ENCODE measurements at regions not wholly inside any gene's neighbourhood (a gene's known extent, or its start where the extent isn't known, plus 50 kb on each side); places are given as distances from the start of the nearest gene placed in this dataset.

- no peak for TF ChIP-seq POLR2A (IDR thresholded peaks at IDR 0.05)
- TF ChIP-seq, protein P1, sequence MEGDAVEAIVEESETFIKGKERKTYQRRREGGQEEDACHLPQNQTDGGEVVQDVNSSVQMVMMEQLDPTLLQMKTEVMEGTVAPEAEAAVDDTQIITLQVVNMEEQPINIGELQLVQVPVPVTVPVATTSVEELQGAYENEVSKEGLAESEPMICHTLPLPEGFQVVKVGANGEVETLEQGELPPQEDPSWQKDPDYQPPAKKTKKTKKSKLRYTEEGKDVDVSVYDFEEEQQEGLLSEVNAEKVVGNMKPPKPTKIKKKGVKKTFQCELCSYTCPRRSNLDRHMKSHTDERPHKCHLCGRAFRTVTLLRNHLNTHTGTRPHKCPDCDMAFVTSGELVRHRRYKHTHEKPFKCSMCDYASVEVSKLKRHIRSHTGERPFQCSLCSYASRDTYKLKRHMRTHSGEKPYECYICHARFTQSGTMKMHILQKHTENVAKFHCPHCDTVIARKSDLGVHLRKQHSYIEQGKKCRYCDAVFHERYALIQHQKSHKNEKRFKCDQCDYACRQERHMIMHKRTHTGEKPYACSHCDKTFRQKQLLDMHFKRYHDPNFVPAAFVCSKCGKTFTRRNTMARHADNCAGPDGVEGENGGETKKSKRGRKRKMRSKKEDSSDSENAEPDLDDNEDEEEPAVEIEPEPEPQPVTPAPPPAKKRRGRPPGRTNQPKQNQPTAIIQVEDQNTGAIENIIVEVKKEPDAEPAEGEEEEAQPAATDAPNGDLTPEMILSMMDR (IDR thresholded peaks at IDR 0.05) = no peak
- no peaks in the 10 kb centered on the region for H3K27me3 ChIP-seq
- no peak for DNase-seq
- no peaks in the 10 kb centered on the region for H3K36me3 ChIP-seq
- intact Hi-C loops (cut with DNase I; ENCODE audit: low total_unique reads) = no loop called here
- H3K4me3 ChIP-seq = no peak overlapping the region
- no peak overlapping the region for H3K27ac ChIP-seq
- no peaks in the 10 kb centered on the region for H3K9me3 ChIP-seq
- no peaks in the 10 kb centered on the region for H3K4me1 ChIP-seq
Observed at GRCh38 chr18:30591462-30591861, 451.1 kb downstream of the DSC3 start.

DNA sequence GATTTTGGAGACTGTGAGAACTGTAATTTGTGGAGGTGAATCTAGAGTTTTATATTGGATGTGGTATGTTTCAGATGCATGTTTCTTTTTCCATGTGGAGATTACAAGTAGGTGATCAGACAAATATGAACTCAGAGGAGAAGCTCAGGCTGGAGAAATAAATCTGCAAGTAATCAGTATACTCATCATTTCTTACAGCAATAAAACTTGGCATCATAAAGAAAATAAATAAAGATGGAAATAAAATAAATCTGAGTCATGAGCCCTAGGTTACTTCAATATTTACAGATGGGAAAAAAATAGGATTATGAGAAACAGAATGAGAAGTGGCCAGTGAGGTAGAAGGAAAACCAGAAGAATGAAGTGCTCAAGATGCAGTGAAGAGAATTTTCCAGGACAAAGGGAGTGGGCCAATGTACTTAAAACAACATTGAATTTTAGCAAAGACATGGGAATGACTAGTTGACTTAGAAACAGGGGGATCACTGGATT, 453.8 kb downstream of the DSC3 start:
- Histone ChIP-seq H3K4me1 (no peaks in the 10 kb centered on the region), H3K27ac (no peak overlapping the region), H3K36me3 (no peaks in the 10 kb centered on the region), H3K27me3 (no peaks in the 10 kb centered on the region), H3K4me3 (no peak overlapping the region), H3K9me3 (no peaks in the 10 kb centered on the region)
- no peak for DNase-seq
- intact Hi-C loops (cut with DNase I; ENCODE audit: low total_unique reads) = no loop called here
- TF ChIP-seq POLR2A (IDR thresholded peaks at IDR 0.05) = no peak
- TF ChIP-seq, protein P1 (IDR thresholded peaks at IDR 0.05) = no peak

GRCh38 chr18:30583768-30584167, 458.8 kb downstream of the DSC3 start:
- Histone ChIP-seq H3K4me1 (no peaks in the 10 kb centered on the region), H3K27me3 (no peaks in the 10 kb centered on the region), H3K36me3 (no peaks in the 10 kb centered on the region), H3K9me3 (no peaks in the 10 kb centered on the region), H3K4me3 (no peak overlapping the region), H3K27ac (no peak overlapping the region)
- intact Hi-C loops (cut with DNase I; ENCODE audit: low total_unique reads) = no loop called here
- TF ChIP-seq POLR2A (IDR thresholded peaks at IDR 0.05) = no peak
- TF ChIP-seq, protein P1 (IDR thresholded peaks at IDR 0.05) = no peak
- no peak for DNase-seq

DNA sequence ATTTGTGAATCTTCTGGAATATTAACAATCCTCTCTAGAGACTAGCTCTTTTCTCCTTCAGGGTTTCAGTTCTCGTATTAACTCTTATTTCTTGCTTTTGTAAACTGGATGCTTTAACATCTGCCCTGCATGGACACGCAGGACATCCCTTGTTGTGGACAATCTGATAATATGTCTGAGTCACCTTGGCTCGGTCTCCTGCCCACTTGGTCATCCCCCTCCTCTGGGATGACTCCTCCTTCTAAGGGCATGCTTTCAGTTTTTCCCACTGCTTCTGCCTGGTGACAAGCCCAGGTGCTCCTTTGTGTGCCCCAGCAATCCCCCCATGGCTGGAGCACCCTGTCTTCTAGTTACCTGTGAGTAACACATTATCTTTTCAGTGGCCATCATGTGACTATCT, 460.5 kb downstream of the DSC3 start:
- Histone ChIP-seq H3K27me3 (no peaks in the 10 kb centered on the region), H3K36me3 (no peaks in the 10 kb centered on the region), H3K9me3 (no peaks in the 10 kb centered on the region), H3K27ac (no peak overlapping the region), H3K4me3 (no peak overlapping the region), H3K4me1 (no peaks in the 10 kb centered on the region)
- no peak for TF ChIP-seq POLR2A (IDR thresholded peaks at IDR 0.05)
- TF ChIP-seq, protein P1 (IDR thresholded peaks at IDR 0.05) = no peak
- DNase-seq = no peak
- intact Hi-C loops (cut with DNase I; ENCODE audit: low total_unique reads) = no loop called here

DNA sequence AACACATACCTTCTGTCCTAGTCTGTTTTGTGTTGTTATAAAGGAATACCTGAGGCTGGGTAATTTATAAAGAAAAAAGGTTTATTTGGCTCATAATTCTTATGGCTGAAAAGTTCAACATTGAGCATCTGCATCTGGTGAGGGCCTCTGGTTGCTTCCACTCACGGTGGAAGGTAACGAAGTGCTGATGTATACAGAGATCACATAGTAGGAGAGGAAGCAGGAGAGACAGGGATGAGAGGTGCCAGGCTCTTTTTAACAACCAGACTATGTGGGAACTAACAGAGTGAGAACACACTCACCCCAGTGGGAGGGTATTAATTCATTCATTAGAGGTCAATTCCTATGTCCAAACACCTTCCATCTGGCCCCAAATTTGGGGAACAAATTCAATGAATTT, 463.8 kb downstream of the DSC3 start:
- Histone ChIP-seq H3K4me1 (no peaks in the 10 kb centered on the region), H3K27me3 (no peaks in the 10 kb centered on the region), H3K4me3 (no peak overlapping the region), H3K36me3 (no peaks in the 10 kb centered on the region), H3K27ac (no peak overlapping the region), H3K9me3 (no peaks in the 10 kb centered on the region)
- no peak for TF ChIP-seq POLR2A (IDR thresholded peaks at IDR 0.05)
- TF ChIP-seq, protein P1 (IDR thresholded peaks at IDR 0.05) = no peak
- DNase-seq = no peak
- intact Hi-C loops (cut with DNase I; ENCODE audit: low total_unique reads) = no loop called here

Measured in uterus (tissue), 3 donors.